ENCODE measurements at regions not wholly inside any gene's neighbourhood (a gene's known extent, or its start where the extent isn't known, plus 50 kb on each side); places are given as distances from the start of the nearest gene placed in this dataset.

GRCh38 chr2:228417956-228418355 lies 236.5 kb upstream of the SPHKAP start:
- TF ChIP-seq, protein P1, sequence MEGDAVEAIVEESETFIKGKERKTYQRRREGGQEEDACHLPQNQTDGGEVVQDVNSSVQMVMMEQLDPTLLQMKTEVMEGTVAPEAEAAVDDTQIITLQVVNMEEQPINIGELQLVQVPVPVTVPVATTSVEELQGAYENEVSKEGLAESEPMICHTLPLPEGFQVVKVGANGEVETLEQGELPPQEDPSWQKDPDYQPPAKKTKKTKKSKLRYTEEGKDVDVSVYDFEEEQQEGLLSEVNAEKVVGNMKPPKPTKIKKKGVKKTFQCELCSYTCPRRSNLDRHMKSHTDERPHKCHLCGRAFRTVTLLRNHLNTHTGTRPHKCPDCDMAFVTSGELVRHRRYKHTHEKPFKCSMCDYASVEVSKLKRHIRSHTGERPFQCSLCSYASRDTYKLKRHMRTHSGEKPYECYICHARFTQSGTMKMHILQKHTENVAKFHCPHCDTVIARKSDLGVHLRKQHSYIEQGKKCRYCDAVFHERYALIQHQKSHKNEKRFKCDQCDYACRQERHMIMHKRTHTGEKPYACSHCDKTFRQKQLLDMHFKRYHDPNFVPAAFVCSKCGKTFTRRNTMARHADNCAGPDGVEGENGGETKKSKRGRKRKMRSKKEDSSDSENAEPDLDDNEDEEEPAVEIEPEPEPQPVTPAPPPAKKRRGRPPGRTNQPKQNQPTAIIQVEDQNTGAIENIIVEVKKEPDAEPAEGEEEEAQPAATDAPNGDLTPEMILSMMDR (IDR thresholded peaks at IDR 0.05 in 4 of 5, conservative IDR thresholded peaks at IDR 0.05 in 1 of 5) = no peak
- TF ChIP-seq POLR2A (IDR thresholded peaks at IDR 0.05) = no peak
